MM.1S (cell line): ENCODE measurements at regions not wholly inside any gene's neighbourhood (a gene's known extent, or its start where the extent isn't known, plus 50 kb on each side); places are given as distances from the start of the nearest gene placed in this dataset.

Experiments
- EZH2 ChIP-seq: fragments of 300-600 bp; sonication (generic); optimal IDR thresholded peaks from 2 replicates; pipeline ENCODE3; 2017; ENCODE audit warnings: low read depth, mild to moderate bottlenecking, antibody characterized with exemption, low read length, mixed read lengths
- EZH2phosphoT487 ChIP-seq: fragments of 300-600 bp; sonication (generic); IDR thresholded peaks from 2 replicates; pipeline ENCODE4 v1.6.1; 2018; ENCODE audit warnings: antibody characterized with exemption, low read length
- TF ChIP-seq, protein P1 (sequence below): fragments of 300-600 bp; sonication (generic); IDR thresholded peaks from 2 replicates; pipeline ENCODE4 v1.5.1; 2016; ENCODE audit warnings: antibody characterized with exemption, low read length, mixed read lengths

DNA sequence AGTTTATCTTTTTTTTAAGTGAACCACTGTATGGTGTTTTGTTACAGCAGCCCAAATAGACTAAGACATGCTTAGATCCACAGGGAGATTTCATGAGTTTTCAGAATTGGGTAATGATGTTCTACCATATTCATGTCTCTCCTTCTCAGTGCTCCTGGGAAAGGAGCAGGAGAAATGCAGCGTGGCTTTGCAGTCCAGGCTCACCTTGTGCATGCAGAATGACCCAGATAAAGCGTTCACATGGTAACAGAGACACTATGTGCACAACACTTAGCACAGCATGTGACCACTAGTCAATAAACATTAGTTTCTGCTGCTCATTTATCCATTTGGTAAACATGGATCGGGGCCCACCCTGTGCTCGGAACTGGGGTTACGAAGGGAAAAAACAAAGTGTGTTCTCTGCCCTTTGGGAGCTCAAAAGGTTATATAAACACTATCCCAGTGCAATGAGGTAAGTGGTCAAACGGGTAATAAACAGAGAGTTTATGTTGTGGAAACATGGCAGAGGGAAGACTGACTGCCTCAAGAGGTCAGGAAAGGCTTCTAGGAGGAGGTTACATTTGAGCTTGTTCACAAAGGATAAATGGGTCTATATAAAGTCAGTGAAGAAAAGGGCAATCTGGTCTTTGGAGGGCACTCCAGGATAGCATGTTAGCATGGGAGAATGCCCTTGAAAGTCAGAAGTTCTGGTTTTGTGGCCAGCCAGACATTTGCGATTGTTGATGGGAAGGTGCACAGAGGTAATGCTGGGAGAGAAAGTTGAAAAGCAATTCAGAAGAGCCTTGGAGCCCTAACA is 299.2 kb downstream of the TDRD15 start:
- no peak for TF ChIP-seq EZH2phosphoT487
- TF ChIP-seq, protein P1, sequence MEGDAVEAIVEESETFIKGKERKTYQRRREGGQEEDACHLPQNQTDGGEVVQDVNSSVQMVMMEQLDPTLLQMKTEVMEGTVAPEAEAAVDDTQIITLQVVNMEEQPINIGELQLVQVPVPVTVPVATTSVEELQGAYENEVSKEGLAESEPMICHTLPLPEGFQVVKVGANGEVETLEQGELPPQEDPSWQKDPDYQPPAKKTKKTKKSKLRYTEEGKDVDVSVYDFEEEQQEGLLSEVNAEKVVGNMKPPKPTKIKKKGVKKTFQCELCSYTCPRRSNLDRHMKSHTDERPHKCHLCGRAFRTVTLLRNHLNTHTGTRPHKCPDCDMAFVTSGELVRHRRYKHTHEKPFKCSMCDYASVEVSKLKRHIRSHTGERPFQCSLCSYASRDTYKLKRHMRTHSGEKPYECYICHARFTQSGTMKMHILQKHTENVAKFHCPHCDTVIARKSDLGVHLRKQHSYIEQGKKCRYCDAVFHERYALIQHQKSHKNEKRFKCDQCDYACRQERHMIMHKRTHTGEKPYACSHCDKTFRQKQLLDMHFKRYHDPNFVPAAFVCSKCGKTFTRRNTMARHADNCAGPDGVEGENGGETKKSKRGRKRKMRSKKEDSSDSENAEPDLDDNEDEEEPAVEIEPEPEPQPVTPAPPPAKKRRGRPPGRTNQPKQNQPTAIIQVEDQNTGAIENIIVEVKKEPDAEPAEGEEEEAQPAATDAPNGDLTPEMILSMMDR = no peak
- no peak for TF ChIP-seq EZH2
